Esophagus muscularis mucosa (tissue), 4 donors: ENCODE measurements at regions not wholly inside any gene's neighbourhood (a gene's known extent, or its start where the extent isn't known, plus 50 kb on each side); places are given as distances from the start of the nearest gene placed in this dataset.

ENCODE experiments used
- DNase-seq: peaks from one replicate; pipeline ENCODE4 v3.0.0-alpha.2; 2017; ENCODE audit errors: extremely low spot score
- H3K27ac ChIP-seq, 4 donors: fragments of 200-600 bp; sonication (generic); replicated peaks in 1 of 4; 1 replicate in 3 of 4; 2 replicates in 1 of 4; pipeline ENCODE4 v1.5.1; 2016 to 2019; ENCODE audit warnings: mild to moderate bottlenecking in 1 of 4
- H3K27me3 ChIP-seq, 4 donors: fragments of 200-600 bp; sonication (generic); one replicate each; pipeline versions ENCODE4 v1.5.1 to v1.6.0; 2016 to 2019
- H3K36me3 ChIP-seq, 4 donors: fragments of 200-600 bp; sonication (generic); one replicate each; pipeline ENCODE4 v1.5.1; 2016 to 2019
- H3K4me1 ChIP-seq, 4 donors: fragments of 200-600 bp; sonication (generic); one replicate each; pipeline ENCODE4 v1.5.1; 2016 to 2019
- H3K4me3 ChIP-seq, 4 donors: fragments of 200-600 bp; sonication (generic); 1 replicate in 2 of 4; 2 replicates in 2 of 4; pipeline ENCODE4 v1.5.1; 2016 to 2019; ENCODE audit warnings: mild to moderate bottlenecking in 4 of 4, moderate library complexity in 1 of 4
- H3K9me3 ChIP-seq, 4 donors: fragments of 200-600 bp; sonication (generic); 1 replicate in 3 of 4; 2 replicates in 1 of 4; pipeline ENCODE4 v1.5.1; 2016 to 2019
- CTCF ChIP-seq, 3 experiments: fragments of 200-600 bp in 2 of 3; fragments of 450-650 bp in 1 of 3; sonication (generic) in 2 of 3; IDR thresholded peaks; one replicate each; pipeline ENCODE4 v1.5.1; 2017 to 2019; ENCODE audit warnings: antibody characterized with exemption in 3 of 3, mild to moderate bottlenecking in 2 of 3, moderate library complexity in 1 of 3
- EP300 ChIP-seq: sonication (generic); formaldehyde crosslinking; IDR thresholded peaks from one replicate; pipeline ENCODE4 v1.6.1; 2017; ENCODE audit warnings: antibody characterized with exemption
- POLR2A ChIP-seq: fragments of 450-650 bp; IDR thresholded peaks from one replicate; pipeline ENCODE4 v1.6.1; 2017; ENCODE audit warnings: antibody characterized with exemption, moderate library complexity, mild to moderate bottlenecking, low read depth
- POLR2AphosphoS5 ChIP-seq, 2 donors: sonication (generic); formaldehyde crosslinking; IDR thresholded peaks; one replicate each; pipeline ENCODE4 v1.6.1; 2017; ENCODE audit warnings: antibody characterized with exemption in 2 of 2
- WGBS: methylation state at CpG from one replicate; pipeline ENCODE4 v1.1.5; 2018; 5-methylcytosine and 5-hydroxymethylcytosine counted together
- intact Hi-C: fragments of 100-400 bp; cut with DNase I; formaldehyde crosslinking; loops from one replicate; pipeline ENCODE4 v1.15.1; 2023

GRCh38 chr21:14754682-14755081, 208.6 kb upstream of the SAMSN1 start:
- Histone ChIP-seq H3K36me3 (no peaks in the 10 kb centered on the region), H3K9me3 (peaks cover 0 to 5% (median 0%) of the 10 kb centered on the region in 4 donors), H3K27ac (no peak overlapping the region), H3K4me1 (no peaks in the 10 kb centered on the region), H3K4me3 (no peak overlapping the region), H3K27me3 (no peaks in the 10 kb centered on the region)
- intact Hi-C loops = no loop called here
- no peak for DNase-seq
- no peak for TF ChIP-seq EP300
- TF ChIP-seq CTCF (IDR thresholded peaks at IDR 0.05) = no peak
- no peak for TF ChIP-seq POLR2A
- no peak for TF ChIP-seq POLR2AphosphoS5 (IDR thresholded peaks at IDR 0.05)
- WGBS = 90% methylated on average over 2 of the region's 2 CpGs

- peaks cover 0 to 1% (median 0%) of the 10 kb centered on the region in 4 donors for H3K9me3 ChIP-seq
- H3K27ac ChIP-seq = no peak overlapping the region
- H3K4me3 ChIP-seq = no peak overlapping the region
- TF ChIP-seq EP300 = no peak
- TF ChIP-seq POLR2AphosphoS5 (IDR thresholded peaks at IDR 0.05) = no peak
- no peak for TF ChIP-seq CTCF (IDR thresholded peaks at IDR 0.05)
- TF ChIP-seq POLR2A = no peak
- H3K4me1 ChIP-seq = no peaks in the 10 kb centered on the region
- no peaks in the 10 kb centered on the region for H3K27me3 ChIP-seq
- intact Hi-C loops = no loop called here
- H3K36me3 ChIP-seq = no peaks in the 10 kb centered on the region
- no peak for DNase-seq
- whole genome bisulfite sequencing = 79% methylated on average over 1 of the region's 1 CpG
Measured at GRCh38 chr21:14754259-14754604, 208.1 kb upstream of the SAMSN1 start.

GRCh38 chr21:14753466-14754258, 207.5 kb upstream of the SAMSN1 start:
- intact Hi-C loops = no loop called here
- no peak for TF ChIP-seq CTCF (IDR thresholded peaks at IDR 0.05)
- no peak for TF ChIP-seq POLR2AphosphoS5 (IDR thresholded peaks at IDR 0.05)
- TF ChIP-seq POLR2A = no peak
- no peak for TF ChIP-seq EP300
- H3K36me3 ChIP-seq = no peaks in the 10 kb centered on the region
- no peak overlapping the region for H3K27ac ChIP-seq
- DNase-seq = no peak
- H3K4me3 ChIP-seq = no peak overlapping the region
- no peaks in the 10 kb centered on the region for H3K27me3 ChIP-seq
- H3K9me3 ChIP-seq = no peaks in the 10 kb centered on the region
- H3K4me1 ChIP-seq = no peaks in the 10 kb centered on the region
- 92% methylated on average over 2 of the region's 2 CpGs for WGBS

- Histone ChIP-seq H3K4me1 (no peaks in the 10 kb centered on the region), H3K27ac (no peak overlapping the region), H3K9me3 (no peaks in the 10 kb centered on the region), H3K36me3 (no peaks in the 10 kb centered on the region), H3K4me3 (no peak overlapping the region), H3K27me3 (no peaks in the 10 kb centered on the region)
- intact Hi-C loops = no loop called here
- TF ChIP-seq EP300 (no peak), CTCF (IDR thresholded peaks at IDR 0.05) (no peak), POLR2AphosphoS5 (IDR thresholded peaks at IDR 0.05) (no peak), POLR2A (no peak)
- no peak for DNase-seq
Measured at GRCh38 chr21:14753069-14753465, 207.0 kb upstream of the SAMSN1 start.
